ENCODE measurements at regions not wholly inside any gene's neighbourhood (a gene's known extent, or its start where the extent isn't known, plus 50 kb on each side); places are given as distances from the start of the nearest gene placed in this dataset.
"Not testable (repeated sequence)": the region's sequence is repeated elsewhere in the genome, so short reads cannot be mapped to it uniquely, and the experiment has no call there.

DNA sequence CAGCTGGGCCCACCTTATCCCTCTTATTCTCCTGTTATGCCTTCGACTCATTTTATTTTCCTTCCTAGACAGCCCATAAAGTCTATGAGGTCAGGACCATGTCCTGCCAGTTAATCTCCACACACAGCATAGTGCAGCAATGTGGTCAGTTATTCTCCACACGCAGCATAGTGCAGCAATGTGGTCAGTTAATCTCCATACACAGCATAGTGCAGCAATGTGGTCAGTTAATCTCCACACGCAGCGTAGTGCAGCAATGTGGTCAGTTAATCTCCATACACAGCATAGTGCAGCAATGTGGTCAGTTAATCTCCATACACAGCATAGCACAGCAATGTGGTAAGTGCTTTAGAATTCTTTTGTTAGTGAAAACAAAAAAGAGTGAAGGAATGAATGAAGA lies 77.8 kb downstream of the TEX36 start:
- no peak for DNase-seq

DNA sequence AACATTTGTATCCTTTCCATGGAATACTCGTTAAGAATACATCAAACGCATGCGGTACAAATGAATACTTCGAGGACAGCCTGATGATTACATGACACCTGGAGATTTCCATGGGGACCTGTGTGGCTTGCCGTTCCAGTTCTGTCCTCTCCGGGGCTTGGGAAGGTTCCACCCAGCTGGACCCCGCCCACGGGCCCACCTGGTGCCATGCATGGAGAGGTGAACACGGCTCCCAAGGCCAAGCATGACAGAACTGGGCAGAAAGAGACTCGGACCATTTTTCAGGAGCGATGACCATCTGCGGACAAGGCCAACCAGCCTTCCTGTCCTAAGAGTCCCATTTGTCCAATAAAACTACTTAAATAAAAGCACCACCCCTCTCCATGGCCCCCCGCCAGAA lies 80.1 kb downstream of the TEX36 start:
- DNase-seq = no peak

DNA sequence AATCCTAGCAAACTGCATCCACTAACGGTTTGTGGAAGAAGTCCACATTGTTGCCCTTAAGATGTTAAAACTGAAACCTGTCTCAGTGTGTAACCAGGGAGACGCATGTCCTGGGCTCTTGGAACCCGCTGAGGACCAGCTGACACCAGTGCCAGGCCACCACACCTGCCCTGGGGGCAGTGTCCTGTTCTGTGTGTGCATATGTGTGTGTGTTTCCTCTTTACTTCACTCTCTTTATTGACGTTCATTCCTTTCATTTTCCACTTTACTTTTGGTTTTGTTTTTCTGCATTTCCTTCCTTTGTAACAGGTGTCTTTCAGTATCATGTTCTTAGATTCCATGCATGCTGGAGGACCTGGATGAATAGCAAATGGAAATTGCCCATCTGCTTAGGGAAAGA lies 83.8 kb downstream of the TEX36 start:
- DNase-seq = no peak

DNA sequence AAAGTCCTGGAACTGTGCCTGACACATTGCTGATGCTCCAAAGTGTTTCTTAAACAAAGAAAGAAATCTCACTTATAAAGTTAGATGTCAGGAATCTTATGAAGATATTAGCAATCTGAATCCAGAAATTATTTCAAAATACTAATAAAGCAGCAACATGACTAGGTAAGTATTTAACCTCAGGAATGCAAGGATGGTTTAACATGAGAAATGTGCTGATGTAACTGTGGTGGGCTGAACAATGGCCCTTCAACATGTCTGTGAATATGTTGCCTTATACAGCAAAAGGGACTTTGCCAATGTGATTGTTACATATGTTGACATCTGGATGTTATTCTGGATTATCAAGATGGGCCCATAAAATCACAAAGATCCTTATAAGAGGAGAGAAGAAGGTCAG lies 87.1 kb downstream of the TEX36 start:
- no peak for DNase-seq

DNA sequence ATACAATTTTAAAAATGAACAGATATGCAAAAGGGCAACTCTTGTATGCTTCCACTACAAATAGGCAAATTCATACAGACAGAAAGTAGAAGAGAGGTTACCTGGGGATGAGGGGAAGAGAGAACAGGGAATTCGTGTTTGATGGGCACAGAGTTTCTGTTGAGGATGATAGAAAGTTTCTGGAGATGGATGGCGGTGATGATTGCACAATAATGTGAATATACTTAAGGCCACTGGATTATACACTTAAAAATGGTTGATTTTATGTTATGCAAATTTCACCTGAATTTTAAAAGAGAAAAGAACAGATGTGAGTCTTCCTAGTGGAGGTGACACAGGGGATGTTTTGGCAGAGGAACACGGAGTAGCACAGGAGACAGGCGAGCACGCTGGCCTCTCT lies 89.3 kb downstream of the TEX36 start:
- no peak for DNase-seq

DNA sequence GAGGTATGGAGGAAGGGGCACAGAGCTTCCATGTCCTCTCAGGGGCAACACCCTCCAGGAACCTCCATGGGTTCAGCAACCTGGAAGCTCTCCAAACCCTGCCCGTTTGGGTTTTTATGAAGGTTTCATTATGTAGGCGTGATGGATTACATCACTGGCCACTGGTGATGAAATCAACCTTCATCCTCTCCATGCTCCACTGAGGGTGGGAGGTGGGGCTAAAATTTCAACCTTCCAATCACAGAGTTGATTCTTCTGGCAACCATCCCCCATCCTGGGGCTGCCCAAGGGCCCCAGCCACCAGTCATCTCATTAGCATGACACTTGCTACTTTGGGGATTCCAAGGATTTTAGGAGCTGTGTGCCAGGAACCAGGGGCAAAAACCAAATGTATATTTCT lies 90.1 kb downstream of the TEX36 start:
- DNase-seq = no peak

DNA sequence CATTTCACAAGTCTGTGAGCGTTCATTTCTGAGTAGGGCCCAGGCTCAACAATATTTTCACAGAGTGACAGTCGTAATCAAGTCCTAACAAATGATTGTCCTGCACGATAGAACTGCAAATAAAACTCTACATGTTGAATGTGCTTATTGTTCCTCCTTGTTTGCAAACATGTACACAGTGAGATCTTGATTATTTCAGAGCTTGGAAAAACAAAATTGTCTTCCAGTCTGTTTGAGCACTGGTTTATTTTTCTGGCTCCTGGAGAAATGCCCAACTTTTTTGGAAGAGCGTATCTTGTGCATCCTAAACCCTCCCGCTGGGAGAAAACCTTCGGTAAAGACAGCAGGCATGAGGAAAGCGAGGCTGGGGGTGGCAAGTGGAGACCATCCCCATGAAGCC lies 91.1 kb downstream of the TEX36 start:
- no peak for DNase-seq

DNA sequence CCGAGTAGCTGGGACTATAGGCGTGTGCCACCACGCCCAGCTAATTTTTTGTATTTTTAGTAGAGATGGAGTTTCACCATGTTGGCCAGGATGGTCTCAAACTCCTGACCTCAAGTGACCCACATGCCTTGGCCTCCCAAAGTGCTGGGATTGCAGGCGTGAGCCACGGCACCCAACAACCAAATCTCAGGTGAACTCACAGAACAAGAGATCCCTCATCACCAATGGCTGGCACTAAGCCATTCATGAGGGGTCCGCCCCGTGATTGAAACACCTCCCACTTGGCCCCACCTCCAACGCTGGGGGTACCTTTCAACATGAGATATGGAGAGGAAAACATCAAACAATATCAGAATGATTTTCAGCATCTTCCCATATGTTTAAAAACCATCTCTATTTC lies 94.2 kb downstream of the TEX36 start:
- DNase-seq = not testable (repeated sequence)

DNA sequence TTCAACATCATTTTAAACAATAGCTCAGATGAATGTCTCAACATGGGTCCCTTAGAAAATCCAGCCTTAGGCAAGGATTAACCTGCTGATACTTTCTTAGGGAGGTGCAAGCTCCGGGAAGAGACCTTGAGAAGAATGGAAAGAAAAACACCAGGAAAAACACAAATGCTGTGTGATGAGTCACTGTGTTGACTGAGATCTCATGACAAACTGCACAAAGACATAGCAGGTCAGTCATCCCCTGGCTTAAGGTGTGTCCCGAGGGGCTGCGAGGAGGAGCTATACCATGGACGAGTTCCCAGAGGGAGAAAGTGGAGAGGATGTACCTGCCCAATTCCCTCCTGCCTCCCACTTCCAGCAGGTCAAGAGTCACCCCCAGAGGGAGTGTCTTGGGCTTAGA lies 98.0 kb downstream of the TEX36 start:
- no peak for DNase-seq

DNA sequence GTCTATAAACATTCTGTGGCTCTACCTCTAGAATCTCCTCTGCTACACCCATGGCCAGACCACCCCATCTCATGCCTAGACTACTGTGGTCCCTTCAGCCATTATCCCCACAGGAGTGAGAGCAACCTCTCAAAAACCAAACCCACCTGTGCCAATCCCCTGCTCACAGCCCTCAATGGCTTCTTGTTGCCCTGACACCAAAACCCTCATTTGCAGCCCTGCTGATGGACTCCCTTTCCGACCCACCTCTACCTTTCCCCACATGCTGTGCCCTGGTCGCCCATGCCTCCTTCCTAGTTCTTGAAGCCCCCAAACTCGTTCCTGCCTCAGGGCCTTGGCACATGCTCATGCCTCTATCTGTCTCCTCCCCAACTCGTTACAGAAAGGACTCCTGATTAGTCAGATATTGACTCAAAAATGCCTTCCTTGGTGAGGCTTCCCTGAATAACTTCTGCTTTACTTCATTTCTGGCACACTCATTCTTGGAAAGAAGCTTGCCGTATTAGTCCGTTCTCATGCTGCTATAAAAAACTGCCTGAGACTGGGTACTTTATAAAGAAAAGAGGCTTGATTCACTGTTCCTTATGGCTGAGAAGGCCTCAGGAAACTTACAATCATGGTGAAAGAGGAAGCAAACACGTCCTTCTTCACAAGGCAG lies 104.2 kb downstream of the TEX36 start:
- no peak for DNase-seq

DNA sequence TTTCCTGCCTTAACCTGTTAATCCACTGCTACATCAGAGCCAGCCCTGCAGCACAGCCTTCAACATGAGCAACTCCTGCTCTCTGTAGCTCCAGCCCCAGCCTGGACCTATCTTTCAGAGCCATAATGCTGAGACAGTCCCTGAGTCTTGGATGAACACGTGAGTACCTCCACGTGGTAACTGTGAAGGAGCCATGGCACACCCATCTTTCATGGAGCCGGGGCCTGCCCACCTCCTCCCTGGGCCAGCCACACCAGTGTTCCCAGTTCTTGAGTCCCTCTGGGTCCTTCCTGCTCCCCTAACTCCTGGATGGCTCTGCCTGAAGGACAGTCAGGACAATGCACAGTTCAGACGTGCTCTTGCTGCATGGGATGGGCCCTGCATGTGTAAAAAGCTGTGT lies 107.1 kb downstream of the TEX36 start:
- DNase-seq = no peak

DNA sequence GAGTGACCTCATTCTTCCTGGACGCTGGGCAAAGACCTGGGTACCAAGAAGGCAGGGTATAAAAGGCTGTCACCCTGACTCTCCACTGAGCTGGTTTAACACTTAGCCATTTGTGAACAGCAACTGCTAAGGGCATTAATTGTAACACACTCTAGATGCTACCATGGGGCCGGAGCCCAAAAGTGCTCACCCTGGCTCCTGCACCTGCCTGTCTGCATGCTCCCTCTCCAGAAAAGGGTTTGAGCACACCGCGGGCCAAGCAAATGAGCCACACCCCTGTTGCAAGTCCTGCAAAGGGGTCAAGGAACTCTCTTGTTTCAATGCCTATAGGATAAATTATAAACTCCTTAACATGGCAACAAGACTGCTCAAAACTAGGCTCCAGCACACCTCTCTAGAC lies 114.8 kb downstream of the TEX36 start:
- DNase-seq = no peak

DNA sequence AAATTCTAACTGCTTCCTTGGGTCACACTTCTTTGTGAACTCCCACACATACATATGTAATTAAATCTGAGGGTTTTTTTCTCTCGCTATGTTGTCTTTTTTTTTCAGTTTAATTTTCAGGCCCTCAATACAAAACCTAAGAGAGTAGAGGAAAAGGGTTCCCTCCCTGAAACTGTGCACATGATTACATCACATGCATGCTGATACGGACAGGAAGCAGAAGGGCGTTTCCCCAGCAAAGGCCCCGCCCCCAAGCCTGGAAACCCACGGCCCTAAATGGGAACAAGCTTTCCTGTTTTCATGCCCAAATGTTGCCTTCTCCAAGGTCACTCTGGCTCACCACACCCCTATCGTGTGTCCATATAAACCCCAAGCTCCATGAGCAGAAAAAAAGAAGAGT lies 115.4 kb downstream of the TEX36 start:
- no peak for DNase-seq

DNA sequence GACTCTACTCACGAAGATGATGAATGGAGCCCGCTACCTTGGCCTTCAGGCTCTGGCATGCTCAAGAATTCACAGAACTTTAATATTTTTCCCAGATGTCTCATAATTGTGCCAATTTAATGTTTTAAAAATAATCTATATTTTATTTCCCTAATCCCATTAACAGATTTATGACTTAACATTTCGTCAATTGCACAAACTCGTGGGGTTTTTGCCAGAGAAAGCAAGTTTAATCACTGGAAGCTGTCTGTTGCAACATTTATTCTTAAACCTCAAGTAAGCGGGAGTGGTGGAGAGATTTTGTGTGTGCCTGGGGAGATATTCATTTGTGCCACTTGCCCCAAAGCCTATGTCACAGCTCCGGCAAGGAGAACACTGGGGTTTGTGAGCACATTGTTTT lies 117.9 kb downstream of the TEX36 start:
- no peak for DNase-seq

DNA sequence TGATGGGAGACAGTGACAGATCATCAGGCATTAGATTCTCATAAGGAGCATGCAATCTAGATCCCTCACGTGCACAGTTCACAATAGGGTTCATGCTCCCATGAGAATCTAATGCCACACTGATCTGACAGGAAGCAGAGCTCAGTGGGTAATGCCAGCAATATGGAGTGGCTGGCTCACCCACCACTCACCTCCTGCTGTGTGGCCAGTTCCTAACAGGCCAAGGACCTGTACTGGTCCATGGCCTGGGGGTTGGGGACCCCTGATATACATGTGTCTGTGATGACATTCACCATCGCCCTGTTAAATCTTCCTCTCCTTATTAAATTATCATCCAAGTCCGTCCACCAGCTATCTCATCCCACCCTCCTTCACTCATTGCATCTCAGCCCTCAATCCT lies 118.4 kb downstream of the TEX36 start:
- DNase-seq = no peak

DNA sequence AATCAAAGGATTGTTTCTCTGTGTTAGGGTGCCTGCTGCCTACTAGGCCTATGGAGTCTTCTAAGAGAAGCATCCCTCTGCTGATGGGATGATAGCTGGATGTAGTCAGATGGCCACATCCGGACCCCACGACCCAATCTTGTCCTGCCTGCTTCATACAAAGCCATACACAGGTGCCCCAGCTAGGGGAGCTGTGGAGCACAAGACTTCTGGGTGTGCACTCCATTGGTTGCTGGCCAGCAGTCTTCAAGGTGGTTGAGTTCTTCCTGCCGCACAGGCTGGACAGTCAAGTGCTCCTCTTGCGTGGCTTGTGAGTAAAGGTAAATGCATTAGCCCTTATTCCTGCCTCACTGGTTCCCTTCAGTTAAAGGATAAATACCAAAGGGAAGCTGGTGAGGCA lies 120.2 kb downstream of the TEX36 start:
- DNase-seq = no peak

DNA sequence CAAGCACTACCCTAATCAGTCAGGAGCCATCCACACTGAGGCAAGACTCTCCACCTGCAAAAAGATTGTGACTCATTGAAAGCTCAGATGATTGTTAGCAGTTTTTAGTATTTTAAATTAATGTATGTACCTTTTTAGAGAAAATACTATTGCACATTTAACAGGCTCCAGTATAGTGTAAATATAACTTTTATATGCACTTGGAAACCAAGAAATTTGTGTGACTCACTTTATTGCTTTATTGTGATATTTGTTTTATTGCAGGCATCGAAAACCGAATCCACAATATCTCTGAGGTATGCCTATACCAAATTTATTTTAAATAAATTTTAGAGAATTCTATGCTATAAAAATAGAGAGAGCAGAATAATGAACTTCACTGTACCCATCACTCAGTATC lies 122.0 kb downstream of the TEX36 start:
- DNase-seq = no peak

DNA sequence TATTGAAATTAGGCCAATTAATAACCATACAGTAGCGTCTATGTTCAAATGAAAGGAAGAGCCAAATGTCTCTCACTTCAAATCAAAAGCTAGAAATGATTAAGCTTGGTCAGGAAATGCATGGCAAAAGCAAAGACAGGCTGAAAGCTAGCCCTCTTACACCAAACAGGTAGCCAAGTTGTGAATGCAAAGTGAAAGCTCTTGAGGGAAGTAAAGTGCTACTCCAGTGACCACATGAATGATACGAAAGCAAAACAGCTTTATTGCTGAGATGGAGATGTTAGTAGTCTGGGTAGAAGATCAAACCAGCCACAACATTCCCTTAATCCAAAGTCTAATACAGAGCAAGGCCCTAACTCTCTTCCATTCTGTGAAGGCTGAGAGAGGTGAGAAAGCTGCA lies 123.8 kb downstream of the TEX36 start:
- DNase-seq = no peak

DNA sequence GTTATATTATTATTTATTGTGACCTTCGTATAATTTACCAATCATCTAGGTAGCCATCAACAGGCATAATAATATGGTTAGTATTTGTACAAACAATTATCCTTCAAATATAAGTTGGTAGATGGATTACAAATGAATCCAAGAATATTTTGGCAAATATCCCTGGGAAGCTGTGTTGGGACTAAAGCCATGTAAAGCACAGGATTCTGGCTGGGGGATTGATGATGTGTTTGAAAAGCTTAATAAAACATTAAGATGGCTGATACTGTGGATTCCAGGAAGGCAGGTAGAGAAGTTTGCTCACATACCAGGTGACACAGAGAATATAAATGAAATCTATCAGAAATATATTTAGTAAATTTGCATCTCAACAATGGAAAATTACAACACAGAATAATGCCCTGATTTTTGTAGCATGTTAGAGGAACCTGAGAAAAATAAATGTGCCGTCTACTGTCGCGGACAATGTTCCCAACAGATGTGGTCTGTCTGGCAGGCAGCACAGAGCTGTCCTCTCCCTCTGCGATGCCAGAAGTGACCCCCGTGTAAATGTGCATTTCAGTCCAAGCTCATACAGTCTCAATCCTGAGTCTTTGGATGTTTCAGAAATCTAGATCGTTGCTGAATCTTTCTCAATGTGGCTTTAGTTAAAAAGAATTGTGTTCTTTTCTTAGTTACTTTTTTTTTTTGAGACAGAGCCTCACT lies 125.0 kb downstream of the TEX36 start:
- no peak for DNase-seq

DNA sequence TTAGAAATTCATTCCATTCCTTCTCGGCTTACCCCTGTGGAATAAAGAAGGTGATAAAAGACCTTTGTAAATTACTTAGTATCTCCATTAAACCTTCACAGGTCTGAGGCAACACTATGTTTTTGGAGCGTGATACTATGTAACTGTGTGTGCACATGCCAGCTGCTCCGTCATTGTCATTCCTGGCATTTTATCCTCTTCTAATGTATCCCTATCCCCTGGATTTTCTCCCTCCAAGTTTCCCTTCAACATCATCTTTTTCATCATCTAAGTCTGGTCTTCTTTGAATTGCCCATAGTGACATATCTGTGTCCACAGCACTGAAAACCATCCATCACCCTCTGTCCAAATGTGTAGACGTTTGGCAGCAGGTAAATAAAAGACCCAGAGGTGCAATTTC lies 125.7 kb downstream of the TEX36 start:
- no peak for DNase-seq

DNA sequence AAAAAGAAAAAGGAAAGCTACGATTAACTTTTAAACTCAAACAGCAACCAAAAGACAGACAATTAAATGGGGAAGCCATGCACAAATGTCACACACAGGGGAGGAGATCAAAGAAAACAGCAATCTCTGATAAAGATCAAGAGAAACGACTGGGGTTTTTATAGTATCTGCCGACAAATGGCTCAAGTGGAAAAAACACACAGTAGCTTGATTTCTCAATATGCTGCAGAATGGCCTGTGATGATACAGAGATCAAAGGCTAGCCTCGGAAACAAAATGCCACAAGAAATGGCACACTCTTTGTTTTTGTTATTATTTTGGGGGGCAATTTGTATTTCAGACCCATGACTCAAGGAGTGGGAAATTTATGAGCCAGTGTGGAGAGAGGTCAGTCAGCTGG lies 126.1 kb downstream of the TEX36 start:
- no peak for DNase-seq

DNA sequence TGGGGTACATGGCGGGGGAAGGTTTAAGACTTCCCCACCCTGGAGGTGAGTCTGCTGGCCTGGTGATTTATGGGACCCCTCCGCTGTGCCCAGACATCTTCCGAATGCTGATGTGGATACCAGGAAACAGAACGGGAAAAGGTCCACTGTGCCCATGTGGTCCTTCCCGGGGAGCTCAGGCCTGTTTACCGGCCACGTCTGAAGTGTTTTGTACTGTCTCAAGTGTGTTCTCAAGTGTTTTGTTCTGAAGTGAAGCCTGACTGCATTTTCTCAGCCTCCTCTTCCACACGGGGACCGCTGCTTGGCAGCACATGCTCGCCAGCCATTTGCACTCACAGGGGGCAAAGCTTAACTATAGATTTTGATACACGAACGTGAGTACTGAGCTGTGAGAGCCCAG lies 127.2 kb downstream of the TEX36 start:
- no peak for DNase-seq

DNA sequence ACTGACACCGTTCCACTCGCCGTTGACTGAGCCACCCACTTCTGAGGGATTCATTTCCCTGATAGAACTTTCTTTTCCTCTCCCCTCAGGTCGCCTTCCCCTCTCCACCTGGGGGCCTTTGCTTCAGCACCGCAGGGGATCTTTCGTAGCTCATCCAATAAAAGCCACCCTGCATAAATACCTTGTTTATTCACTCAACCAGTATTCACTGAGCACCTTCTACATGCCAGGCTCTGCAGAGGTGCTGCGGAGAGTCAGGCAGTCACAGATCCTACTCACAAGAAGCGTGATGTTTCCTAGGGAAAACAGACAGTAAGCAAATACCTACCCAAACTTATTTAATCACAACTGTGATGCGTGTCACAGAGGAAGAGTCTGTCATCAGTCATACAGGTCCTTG lies 127.7 kb downstream of the TEX36 start:
- no peak for DNase-seq

DNA sequence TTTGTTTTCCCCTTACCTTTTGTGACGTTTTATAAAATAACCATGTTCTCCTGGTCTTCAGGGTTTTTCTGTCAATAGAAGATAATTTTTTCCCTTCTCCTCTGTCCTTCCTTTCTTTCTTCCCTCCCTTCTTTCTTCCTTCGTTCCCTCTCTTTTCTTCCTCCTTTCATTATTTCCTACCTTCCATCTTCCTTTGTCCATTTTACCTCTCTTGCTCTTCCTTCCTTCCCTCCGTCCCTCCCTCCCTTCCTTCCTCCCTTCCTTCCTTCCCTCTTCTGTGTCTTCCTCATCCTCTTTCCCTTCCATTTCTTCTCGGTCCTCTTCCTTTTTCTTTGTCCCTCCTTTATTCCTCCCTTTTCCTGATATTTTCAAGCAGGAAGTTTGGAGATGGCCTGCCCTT lies 128.2 kb downstream of the TEX36 start:
- DNase-seq = no peak

DNA sequence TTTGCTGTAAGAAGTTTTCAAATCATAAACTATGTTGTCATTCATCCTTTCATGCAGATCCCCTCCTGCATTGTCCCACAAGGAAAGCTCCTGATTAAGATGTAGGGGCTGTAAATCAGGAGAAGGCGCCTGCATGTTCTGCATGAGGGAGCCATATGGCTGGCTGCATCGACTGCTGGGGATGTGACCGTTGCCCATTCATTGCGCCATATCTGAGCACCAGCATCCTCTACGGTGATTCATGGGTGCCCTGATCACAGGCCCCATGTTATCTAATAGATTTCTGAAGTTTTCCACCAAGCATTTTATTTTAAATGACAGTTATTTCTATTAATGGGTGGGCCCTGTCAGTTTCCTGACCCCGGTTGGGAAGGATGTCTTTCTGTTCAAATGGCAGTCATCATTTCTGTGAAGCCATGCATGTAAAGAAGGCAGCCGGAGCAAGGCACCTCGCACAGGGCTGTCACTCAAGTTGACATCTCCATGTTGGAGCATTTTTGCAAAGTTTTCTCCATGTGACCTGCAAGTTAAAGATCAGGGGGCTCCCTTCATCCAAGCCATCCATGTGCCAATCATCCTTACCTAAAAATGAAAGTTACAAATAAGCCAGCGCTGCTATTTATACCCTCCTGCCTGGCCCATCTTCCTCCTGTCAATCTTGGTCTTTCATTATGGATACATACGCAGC lies 128.8 kb downstream of the TEX36 start:
- no peak for DNase-seq
